AG04449 (cell line): ENCODE measurements at regions not wholly inside any gene's neighbourhood (a gene's known extent, or its start where the extent isn't known, plus 50 kb on each side); places are given as distances from the start of the nearest gene placed in this dataset.

Source experiments
- CTCF ChIA-PET: fragments of 350-600 bp; formaldehyde crosslinking; extraction: SDS; loops from one replicate; lab custom pipeline; 2021; ENCODE audit warnings: antibody characterized with exemption; lab: Yijun Ruan, JAX
- POLR2A ChIA-PET: fragments of 400-600, 350-600 bp; formaldehyde crosslinking; extraction: SDS; loops from one replicate; lab custom pipeline; 2020; ENCODE audit warnings: antibody characterized with exemption, inconsistent platforms; lab: Yijun Ruan, JAX
- DNase-seq: peaks from one replicate; pipeline ENCODE4 v3.0.0-alpha.2; 2010; ENCODE audit warnings: low read depth, low spot score
- H3K4me3 ChIP-seq: 2 replicates; pipeline ENCODE4 v1.5.1; 2011; ENCODE audit warnings: low read depth, mild to moderate bottlenecking, control low read depth, low read length
- TF ChIP-seq, protein P1 (sequence below): IDR thresholded peaks from one replicate; pipeline ENCODE4 v1.5.1; 2011; ENCODE audit warnings: mild to moderate bottlenecking, moderate library complexity, low read length, control low read depth, inconsistent platforms; ENCODE audit not compliant: insufficient read depth; ENCODE audit errors: missing control alignments

DNA sequence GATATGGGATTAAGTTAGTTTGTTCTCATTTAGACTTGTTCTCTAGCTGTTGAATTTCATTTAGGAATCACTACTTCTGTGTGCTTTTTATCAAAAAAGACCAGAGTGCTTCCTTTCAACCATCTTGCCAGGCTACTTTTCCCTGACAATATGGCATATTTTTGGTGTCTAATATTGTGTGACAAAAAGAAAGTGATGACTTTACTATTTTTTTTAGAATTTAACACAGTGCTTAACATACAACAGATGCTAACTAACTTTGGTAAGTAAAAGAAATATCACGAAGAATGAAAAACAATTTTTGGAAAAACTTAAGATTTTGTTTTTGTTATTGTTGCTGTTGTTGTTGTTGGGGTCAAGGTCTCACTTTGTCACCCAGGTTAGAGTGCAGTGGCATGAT lies 462.2 kb upstream of the PABPC4L start:
- TF ChIP-seq, protein P1, sequence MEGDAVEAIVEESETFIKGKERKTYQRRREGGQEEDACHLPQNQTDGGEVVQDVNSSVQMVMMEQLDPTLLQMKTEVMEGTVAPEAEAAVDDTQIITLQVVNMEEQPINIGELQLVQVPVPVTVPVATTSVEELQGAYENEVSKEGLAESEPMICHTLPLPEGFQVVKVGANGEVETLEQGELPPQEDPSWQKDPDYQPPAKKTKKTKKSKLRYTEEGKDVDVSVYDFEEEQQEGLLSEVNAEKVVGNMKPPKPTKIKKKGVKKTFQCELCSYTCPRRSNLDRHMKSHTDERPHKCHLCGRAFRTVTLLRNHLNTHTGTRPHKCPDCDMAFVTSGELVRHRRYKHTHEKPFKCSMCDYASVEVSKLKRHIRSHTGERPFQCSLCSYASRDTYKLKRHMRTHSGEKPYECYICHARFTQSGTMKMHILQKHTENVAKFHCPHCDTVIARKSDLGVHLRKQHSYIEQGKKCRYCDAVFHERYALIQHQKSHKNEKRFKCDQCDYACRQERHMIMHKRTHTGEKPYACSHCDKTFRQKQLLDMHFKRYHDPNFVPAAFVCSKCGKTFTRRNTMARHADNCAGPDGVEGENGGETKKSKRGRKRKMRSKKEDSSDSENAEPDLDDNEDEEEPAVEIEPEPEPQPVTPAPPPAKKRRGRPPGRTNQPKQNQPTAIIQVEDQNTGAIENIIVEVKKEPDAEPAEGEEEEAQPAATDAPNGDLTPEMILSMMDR: no peak
- H3K4me3 ChIP-seq: no peak overlapping the region
- CTCF ChIA-PET: no interaction called here
- no peak for DNase-seq
- POLR2A ChIA-PET: no interaction called here

DNA sequence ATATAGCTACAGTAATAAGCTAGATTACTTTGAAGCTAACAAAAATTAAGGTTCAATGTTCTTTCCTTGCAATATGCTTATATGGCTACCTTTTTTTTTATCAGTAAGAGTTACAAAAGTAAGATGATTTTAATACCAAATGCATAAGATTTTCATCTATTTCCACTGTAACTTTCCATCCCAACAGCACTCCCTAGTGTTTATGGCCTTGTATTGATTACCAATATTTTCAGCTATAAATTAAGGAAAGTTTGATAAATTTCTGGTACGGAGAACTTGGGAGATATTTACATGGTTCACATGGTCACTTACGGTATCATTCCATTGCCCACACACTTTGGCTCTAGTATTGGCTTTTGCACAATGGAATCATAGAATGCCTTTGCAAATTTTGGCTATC lies 448.9 kb upstream of the PABPC4L start:
- ChIA-PET CTCF (no interaction called here), POLR2A (no interaction called here)
- H3K4me3 ChIP-seq: no peak overlapping the region
- TF ChIP-seq, protein P1: no peak
- no peak for DNase-seq

DNA sequence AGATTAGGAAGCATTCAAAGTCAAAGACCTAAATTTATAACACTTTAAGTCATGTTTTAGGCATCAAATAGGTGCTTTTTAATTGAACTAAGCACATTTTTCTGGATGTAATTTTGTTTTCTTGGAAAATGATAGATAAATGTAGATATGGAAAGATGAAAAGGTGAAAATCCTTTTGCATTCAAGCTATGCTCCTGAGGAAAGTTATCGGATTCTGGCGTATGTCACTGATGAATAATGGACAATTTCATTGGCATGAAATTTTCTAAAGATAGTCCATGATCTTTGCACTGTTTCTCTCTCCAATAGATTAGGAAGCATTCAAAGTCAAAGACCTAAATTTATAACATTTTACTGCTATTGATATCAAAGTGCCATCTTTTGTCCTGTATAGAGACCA lies 444.2 kb upstream of the PABPC4L start:
- TF ChIP-seq, protein P1: no peak
- H3K4me3 ChIP-seq: no peak overlapping the region
- ChIA-PET CTCF (no interaction called here), POLR2A (no interaction called here)
- no peak for DNase-seq

DNA sequence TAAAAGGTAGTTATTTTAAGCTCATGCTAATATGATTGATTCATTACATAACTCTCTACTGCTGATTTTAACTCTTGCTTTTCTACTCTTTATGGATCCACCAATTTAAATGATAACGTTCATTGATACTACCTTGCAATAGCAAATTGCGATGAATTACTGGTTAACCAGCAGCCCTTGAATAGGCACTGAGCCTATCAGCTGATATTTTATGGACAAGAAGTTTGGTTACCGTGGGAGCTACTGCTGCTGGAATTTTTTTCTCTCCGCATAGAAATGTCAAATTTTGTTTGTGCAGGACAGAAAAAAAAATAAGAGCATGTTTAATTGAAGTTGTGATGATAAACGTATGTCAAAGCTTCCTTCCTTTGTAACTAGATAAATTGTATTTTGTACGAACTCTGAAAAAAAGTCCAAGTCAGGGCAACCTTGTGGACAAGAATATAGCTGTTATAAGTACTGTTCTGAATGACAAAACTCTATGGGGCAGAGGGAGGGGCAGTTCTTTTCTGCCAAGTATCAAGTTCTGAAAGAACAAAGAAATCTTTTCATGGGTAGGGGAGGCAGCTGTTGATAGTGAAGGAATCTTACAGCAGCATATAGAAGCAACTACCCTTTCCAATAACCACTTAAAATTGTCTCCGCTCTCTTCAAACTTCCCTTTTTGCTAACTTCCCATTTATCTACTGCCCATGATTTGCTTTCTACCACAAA lies 434.9 kb upstream of the PABPC4L start:
- POLR2A ChIA-PET: no interaction called here
- CTCF ChIA-PET: no interaction called here
- no peak overlapping the region for H3K4me3 ChIP-seq
- TF ChIP-seq, protein P1: no peak
- no peak for DNase-seq

DNA sequence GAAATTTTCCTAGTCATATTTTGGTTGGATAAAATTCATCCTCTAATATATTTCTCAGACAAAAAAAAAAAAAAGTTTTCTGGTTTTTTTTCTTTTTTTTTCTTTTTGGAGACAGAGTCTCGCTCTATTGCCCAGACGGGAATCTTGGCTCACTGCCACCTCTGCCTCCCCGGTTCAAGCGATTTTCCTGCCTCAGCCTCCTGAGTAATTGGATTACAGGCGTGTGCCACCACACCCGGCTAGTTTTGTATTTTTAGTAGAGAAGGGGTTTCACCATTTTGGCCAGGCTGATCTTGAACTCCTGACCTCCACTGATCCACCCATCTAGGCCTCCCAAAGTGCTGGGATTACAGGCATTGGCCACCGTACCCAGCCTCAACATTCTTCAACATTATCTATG lies 432.7 kb upstream of the PABPC4L start:
- no peak overlapping the region for H3K4me3 ChIP-seq

DNA sequence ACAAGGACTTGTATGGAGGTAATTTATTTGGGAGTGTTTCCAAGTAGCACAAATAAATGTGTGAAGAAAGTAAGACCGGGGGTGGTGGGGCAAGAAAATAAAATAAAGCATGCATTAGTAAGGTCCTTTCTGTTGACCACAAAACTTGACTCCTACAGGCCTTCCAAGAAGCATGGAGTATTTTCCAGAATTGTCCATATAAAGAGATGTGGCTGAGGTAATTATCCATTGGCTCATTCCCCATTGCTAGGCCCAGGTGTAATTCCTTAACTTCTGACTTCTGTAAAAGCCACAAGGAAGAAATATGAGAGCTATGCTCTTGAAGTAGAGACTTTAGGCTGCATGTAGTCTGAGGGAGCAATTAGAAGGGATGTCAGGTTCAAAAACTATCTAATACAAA lies 430.5 kb upstream of the PABPC4L start:
- ChIA-PET POLR2A (no interaction called here), CTCF (no interaction called here)
- no peak for DNase-seq
- TF ChIP-seq, protein P1: no peak
- no peak overlapping the region for H3K4me3 ChIP-seq

More for the DNA sequence above, 432.7 kb upstream of the PABPC4L start:
- ChIA-PET CTCF (no interaction called here), POLR2A (no interaction called here)
- DNase-seq: no peak
- TF ChIP-seq, protein P1: no peak
